NCI-H2107 (cell line): ENCODE measurements at regions not wholly inside any gene's neighbourhood (a gene's known extent, or its start where the extent isn't known, plus 50 kb on each side); places are given as distances from the start of the nearest gene placed in this dataset.

ENCODE experiments used
- DNase-seq: peaks from one replicate; lab custom pipeline; 2025; lab: John Stamatoyannopoulos, UW

DNA sequence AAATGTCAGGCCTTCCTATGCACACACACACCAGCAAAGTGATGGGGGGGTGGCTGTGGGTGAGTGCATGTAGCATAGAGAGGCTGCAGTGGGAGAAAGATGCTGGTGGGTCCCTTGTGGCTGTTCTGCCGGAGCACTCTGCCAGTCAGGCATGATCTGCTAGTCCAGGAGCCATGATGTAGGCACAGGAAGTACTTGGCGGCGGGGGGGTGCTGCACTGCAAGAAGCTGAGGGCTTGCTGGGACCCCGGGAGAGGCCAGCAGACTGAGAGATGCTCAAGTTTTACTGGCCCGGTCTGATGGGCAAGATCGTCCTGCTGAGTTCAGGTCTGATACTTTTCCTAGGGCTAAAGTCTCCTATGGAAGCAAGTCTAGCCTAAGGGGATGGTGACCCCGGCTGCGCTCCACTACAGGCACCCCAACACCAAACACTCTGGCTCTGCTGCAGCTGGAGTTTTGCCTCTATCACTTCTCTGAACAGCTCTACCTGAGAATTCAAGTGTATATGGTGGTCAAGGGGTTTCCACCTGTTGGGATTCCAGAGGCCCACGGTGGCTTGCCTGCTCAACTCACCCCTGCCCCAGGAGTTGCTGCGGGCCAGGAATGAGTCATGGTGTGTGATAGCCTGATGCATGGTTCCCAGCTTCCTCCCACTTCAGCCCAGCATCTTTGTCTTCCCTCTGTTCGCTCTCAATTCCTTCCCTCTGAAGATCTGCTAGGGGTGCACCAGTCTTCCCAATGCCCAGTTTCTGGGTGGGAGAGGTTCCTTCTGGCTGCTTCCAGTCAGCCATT, 971.8 kb upstream of the ADGRB3 start:
- DNase-seq: no peak

DNA sequence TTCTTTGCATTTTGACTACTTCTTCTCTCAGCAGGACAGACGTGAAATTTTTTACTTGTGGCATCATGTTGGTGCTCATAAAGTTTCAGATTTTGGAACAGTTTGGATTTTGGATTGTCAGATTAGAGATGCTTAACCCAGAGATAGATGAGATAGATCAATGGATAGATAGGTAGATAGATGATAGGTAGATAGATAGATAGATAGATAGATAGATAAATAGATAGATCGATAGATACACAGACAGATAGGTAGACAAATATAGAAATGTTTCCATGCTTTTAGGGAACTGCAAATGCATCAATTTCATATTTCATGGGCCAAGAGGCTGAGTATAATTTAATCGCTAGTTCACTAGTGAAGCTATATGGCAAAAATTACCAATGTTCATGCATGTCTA, 981.5 kb upstream of the ADGRB3 start:
- DNase-seq: no peak

DNA sequence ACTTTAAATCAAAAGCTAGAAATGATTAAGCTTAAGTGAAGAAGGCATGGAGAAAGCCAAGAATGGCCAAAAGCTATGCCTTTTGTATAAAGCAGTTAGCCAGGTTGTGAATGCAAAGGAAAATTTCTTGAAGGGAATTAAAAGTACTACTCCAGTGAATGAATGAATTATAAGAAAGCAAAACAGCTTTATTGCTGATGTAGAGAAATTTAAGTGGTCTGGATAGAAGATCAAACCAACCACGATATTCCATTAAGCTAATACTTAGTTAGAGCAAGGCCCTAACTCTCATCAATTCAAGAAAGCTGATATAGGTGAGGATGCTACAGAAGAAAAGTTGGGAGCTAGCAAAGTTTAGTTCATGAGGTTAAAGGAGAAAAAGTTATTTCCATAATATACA, 988.5 kb upstream of the ADGRB3 start:
- DNase-seq: no peak

DNA sequence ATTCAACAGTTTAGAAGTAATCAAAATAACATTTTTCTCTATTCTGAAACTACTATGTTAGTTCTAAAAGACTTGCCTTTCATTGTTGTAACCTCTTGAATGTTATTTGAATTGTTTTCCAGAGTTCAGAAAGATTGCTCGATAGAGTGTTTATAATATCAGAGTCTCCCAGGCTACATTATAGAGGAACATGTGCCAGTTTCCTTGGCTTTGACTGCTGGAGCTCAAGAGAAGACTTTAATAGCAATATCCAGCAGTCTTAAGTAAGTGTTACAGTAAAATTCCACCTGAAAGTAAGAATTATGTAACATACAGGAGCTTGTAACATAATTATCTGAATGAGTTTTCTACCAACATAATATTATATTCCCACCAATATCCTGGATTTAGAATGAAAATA, 991.8 kb upstream of the ADGRB3 start:
- DNase-seq: no peak

DNA sequence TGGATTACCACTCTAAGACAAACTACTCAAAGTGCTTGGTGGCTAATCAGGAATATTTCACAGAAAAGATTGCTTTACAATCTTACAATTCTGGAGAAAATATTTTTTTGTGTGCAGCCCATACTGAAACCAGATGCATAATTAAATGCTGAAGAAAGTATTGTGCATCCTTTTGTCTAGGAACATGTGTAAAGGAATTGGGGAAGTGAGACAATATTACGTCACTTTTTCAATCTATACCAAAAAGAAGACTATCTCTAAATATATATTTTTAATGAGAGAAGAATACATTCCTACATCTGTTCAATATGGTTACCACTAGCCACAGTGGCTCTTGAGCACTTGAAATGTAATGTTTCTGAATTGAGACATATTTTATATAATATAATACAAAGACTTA, 992.5 kb upstream of the ADGRB3 start:
- DNase-seq: no peak

DNA sequence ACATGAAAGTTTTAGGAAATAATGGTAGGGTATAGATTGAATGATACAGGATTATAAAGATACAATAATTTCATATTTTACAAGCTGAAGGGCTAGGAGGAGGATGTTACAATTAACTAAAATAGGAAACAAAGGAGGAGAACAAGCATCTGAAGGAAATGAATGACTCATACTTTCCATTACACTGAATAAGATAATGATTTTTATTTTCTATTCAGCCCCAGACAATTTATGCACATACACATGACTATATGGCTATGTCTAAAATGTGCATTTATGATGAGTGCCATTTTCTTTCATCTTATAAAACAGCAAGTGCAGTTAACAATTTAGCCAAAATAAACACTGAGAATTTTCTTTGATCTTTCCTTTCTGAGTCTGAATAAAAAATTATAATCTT, 994.6 kb upstream of the ADGRB3 start:
- no peak for DNase-seq

DNA sequence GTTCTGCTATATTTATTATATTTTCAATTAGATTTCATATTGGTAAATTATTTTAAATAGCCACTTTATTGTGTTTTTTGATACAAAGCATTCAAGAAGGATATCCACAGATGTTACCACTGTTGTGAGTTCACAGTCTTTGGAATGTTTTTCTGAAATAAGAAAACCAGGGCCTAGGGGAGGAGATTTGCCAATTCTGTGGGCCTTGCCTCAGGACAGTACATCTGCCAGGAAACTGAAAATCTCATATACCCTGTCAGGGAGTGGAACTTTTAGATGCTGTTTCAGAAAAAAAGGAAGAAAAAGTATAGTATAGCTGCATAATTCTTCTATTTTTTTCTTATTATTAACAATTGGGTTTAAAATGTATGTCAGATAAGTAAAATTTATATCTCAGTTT, 995.9 kb upstream of the ADGRB3 start:
- no peak for DNase-seq

DNA sequence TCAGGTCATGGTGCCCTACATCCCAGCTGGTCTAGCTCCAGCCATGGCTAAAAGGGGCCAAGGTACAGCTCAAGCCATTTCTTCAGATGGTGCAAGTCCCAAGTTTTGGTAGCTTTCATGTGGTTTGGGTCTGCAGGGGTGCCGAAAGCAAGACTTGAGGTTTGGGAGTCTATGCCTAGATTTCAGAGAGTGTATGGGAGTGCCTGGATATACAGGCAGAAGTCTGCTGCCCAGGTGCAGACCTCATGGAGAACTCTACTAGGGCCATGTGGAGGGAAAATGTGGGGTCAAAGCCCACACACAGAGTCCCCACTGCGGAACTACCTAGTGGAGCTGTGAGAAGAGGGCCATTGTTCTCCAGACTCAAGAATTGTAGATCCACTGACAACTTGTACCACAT, 1000.9 kb upstream of the ADGRB3 start:
- no peak for DNase-seq

DNA sequence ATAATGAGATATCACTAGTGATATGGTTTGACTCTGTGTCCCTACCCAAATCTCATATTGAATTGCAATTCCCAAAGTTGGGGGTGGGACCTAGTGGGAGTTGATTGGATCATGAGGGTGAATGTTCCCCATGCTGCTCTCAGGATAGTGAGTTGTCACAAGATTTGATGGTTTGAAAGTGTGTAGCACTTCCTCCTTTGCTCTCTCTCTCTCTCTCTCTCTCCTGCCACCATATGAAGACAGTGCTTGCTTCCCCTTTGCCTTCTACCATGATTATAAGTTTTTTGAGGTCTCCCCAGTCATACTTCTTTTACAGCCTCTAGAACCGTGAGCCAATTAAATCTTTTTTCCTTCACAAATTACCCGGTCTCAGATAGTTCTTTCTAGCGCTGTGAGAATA, 1002.0 kb upstream of the ADGRB3 start:
- no peak for DNase-seq

DNA sequence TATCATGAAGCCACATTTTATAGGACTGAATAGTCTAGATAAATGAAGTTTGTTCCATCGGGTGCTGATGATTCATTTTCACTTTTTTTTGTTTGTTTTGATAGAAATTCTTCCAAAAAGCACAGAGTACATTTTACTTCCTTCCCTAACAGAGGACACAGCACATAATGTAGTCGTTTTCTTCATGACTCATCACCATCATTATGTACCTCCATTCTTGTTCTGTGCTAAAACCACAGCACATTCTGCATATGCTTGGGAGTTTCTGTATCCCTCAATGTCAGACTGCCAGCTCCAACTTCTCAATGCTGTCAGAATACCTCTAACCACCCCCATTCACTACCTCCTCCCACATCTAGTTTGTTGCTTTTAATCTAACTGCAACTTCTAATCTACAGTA, 1004.9 kb upstream of the ADGRB3 start:
- no peak for DNase-seq

DNA sequence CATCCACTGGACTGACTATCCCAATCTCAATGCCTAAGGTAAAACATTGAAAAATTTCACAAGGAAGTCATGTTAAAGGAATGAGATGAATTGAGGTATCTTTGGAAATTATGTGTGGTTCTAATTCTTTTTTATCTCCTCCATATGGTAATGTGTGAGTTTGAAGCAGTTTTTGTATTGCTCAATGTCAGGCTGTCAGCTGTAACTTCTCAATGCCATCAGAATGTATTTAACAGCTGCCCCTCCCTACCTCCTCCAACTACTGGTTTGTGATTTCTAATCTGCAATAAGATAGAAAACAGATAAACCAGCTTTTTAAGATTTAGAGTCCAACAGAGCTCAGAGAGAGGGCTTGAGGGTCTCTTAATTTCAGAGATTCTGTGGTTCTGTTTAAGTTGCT, 1005.8 kb upstream of the ADGRB3 start:
- no peak for DNase-seq

DNA sequence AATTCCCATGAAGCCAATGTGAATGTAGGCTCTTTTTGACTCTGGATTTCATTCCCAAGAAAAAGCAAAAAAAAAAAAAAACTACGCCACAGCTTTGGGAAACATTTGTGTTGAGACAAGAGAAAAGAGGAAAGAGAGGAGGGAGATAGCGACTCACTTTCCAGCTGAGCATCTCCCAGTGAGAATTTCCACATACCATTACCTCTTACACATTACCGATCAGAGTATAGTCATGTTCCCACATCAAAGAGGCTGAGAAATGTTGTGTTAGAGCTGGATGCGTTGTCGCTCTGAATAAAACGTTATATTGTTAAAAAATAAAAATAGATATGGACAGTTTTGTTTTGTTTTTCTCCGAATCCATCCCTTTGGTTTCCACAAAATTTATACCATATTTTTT, 1019.3 kb upstream of the ADGRB3 start:
- DNase-seq: no peak

DNA sequence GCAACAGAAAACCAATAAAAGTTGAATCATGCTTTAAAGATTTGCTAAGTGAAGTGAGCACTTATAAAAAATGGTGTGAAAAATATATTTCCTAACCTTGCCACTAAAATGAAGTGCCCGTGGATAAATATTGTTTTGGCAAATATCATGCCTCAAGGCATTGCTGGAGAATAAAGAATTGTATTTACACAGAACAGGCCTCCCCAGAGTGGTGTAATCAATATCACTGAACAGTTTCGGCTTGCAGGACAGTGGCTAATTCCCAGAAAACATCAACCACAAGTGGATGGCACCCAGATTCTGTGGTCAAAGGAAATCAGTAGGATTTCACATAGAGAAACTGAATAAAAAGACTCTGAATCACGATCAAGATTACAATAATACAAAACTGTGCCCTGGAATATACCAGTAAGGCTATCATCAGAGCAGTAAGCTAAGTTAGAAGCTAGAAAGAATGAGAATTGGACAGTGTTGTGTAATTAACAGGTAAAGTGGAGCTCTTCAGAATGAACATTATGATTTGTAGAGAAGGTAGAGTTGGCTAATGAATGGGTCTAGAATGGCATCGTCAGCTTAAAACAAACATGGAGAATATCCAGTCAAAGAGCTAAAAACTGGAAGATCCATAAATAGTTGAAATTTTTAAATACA, 1026.9 kb upstream of the ADGRB3 start:
- no peak for DNase-seq

DNA sequence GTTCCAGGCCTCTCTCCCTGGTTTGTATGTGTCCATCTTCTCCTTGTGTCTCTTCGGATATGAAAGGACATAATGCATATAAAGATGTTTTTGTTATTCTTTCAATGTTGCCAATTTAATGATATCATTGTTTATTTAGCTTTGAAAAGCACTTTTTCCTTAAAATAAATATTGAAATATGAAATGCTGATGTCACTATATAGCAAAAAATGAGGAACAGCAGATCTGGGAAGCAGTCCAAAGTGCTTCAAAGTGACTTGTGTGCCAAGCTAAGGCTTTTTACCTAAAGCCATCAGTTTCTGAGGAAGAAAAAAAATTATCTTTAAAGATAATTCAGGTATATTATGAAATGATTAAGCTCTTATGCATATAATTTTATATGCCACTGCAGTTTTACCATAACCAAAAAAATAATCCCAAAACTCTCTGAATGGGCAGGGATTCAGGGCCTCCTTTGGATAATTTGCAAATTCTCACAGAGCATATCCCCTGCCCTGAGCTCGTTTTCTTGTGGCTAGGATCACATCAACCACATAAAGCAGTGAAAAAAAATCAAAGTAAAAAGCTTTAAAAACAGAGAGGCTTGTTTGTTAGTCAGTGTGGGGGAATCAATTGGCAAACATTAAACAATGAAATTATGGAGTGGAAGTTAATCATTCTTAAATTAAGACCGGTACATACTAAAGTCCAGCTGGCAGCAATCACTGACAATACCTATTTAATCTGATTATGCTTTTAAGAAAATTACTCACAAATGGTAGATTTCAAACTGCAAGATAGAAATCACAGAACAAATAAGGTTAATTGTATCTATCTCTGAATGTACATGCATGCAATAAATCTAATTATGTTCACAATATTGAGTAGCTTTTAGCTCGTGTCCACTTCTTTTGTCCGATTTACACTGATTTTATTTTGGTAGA, 1027.9 kb upstream of the ADGRB3 start:
- no peak for DNase-seq

DNA sequence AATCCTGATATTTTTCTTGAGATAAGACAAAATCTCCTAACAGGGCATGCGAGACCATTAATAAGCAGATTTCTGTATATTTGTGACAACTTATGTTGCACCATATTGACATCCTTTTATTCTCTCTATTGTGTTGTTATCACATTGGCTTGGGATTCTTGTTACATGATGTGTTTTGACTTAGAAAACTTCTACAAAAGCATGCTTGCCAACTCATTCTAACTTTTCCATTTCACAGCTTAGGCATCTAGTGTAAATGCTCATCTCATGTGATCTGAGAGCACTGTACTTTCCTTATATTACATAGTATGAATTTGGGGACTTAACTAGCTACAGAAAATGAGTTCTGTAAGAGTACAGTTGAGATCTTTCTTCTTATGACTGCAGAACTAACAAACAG, 1040.7 kb upstream of the ADGRB3 start:
- DNase-seq: no peak

DNA sequence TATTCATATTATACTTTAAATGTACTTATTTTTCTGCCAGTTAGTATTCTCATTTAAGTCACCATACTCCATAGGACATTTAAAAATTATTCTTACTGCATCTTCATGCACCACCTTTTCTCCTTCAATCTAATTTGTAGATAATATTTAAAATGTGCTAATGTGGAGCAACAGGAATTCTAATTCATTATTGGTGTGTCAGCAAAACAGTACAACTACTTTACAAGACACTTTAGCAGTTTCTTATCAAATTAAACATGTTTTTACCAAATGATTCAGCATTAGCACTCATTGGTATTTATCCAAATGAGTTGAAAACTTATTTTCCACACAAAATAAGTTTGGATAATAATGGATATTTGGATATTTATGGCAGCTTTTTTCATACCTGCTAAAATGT, 1041.8 kb upstream of the ADGRB3 start:
- DNase-seq: no peak

DNA sequence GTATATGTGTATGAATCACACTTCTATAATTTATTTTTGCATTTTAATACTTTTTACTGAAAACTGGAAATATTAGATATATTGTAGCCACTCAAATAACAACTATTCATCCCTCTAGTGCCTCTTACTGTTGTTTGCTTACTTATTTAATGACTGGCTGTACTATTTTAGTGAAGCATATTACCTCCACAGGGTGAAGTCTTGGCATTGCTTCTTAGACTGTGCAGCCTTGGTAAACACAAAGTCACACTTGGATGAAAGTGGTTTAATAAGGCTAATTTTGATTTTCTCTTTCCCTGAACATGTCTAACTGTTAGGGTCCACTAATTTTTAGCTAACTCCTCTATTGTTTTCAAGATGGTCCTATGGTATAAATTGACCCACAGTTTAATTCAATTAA, 1043.2 kb upstream of the ADGRB3 start:
- DNase-seq: no peak

DNA sequence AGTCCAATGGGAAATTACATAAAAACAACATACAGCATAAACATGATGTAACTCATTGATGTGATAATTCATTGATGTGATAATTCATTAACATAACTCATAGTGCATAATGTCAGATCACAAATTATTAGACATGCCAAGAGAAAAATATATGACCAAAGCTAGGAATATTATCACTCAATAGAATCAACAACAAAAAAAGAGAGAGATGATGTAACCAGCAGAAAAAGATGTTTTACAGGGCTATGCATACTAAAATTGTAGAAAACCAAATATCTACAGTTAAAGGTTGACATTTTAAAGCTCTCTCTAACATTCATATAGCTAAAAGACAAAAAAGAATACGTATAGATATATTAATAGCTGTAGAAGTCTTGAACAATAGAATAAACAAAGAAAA, 1067.2 kb upstream of the ADGRB3 start:
- no peak for DNase-seq

DNA sequence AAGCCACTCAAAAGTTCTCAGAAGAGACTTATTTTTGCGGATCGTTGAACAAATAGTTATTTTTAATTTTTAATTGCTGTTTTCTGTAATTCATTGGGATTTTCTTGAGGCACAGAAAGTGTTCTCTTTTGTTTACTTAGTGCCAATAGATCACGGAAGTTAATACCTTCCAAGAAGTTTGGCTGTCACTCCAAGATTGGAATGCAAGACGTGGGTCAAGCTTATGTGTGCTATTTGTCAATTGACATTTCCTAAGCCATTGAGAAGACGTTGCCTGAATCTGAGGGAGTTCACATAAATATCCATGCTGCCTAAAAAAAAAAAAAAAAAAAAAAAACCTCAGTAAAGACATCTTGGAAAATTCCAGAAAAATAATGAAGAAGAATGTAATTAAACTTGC, 1071.4 kb upstream of the ADGRB3 start:
- no peak for DNase-seq

DNA sequence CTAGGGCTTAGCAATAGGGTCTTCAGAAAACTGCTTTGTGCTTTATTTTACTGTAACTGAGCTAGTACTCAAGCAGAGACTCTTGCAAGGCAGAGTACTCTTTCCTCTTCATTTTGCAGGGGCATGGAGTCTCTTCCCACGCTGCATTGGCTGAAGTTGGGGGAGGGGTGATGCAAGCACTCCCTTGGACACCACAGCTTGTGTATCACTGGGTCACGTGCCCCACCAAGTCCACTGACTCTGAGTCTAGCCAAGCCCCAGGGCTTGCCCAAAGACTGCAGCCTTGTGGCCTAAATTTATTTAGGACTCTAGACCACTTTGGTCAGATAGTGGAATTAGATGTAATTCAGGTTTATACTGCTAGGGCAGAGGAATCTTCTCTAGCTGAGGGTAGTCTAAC, 1075.0 kb upstream of the ADGRB3 start:
- no peak for DNase-seq

DNA sequence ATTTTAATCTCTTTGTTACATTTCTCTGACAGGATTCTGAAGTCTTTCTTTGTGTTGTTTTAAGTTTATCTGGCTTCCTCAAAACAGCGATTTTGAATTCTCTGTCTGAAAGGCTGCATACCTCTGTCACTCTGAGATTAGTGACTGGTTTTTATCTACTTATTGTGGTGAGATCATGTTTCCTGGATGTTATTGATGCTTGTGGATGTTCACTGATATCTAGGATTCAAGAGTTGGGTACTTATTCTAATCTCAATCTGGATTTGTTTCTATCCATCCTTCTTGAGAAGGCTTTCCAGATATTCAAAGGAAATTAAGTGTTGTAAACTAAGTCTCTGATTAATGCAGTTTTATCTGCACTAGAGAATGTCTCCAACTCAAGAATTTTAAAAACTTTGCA, 1076.1 kb upstream of the ADGRB3 start:
- no peak for DNase-seq

DNA sequence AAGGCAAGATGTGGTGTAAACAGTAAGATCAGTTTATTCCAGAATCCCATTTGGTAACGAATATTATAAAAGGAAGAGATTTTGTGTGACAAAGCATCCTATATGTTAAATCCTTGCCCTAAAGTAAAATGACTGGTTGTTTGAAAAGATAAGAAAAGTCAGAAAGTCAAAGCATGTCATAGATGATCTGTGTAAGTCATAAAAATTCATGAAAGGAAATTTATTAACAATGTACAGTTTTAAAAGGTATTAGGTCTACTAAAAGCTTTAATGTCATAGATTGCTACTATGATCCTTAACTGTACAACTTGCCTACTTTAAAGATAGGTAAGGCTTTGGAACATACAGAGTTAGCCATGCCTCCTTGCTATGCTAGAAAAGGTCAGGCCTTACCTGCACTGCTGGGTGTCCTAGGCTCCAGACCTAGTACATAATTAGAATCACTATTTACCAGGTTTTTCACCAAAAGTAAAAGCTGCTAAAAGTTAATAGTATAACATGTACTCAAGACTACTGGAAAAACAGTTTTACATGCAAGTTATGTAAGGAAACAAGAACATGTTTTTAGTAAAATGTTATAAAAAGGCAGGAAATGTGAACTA, 1090.1 kb upstream of the ADGRB3 start:
- DNase-seq: no peak

DNA sequence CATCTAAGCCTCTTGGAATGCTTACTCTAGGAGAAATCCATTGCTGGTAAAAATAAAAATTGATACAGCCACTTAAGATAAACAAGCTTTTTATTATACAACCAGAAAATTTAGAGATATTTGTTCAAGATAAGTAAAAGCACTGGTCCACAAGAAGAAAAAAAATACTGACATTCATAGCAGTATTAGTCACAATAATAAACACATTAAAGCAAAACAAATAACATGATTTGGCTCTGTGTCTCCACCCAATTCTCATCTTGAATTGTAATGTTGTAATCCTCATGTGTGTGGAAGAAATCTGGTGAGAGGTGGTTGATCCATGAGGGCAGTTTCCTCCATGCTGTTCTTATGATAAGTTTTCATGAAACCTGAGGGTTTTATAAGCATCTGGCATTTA, 1093.5 kb upstream of the ADGRB3 start:
- DNase-seq: no peak
